Fibroblast of lung (primary cell): ENCODE measurements at regions not wholly inside any gene's neighbourhood (a gene's known extent, or its start where the extent isn't known, plus 50 kb on each side); places are given as distances from the start of the nearest gene placed in this dataset.

ENCODE experiments used
- DNase-seq, 2 donors: peaks; one replicate each; pipeline versions ENCODE4 v3.0.0 to v3.0.0-alpha.2; 2010; ENCODE audit warnings: low read depth in 2 of 2
- H2AFZ ChIP-seq: 2 replicates; pipeline ENCODE4 v1.5.1; 2012; ENCODE audit warnings: low read length, control low read depth, inconsistent platforms
- H3K27ac ChIP-seq: 2 replicates; pipeline ENCODE4 v1.5.1; 2011; ENCODE audit warnings: low read length, control low read depth; ENCODE audit not compliant: insufficient read depth
- H3K27me3 ChIP-seq: 2 replicates; pipeline ENCODE4 v1.5.1; 2011; ENCODE audit warnings: mild to moderate bottlenecking, low read length; ENCODE audit not compliant: control insufficient read depth, insufficient read depth
- H3K36me3 ChIP-seq: 2 replicates; pipeline ENCODE4 v1.5.1; 2011; ENCODE audit warnings: low read length; ENCODE audit not compliant: control insufficient read depth, insufficient read depth
- H3K4me1 ChIP-seq: 2 replicates; pipeline ENCODE4 v1.5.1; 2011; ENCODE audit warnings: low read length; ENCODE audit not compliant: control insufficient read depth, insufficient read depth; ENCODE audit errors: extremely low read depth
- H3K4me2 ChIP-seq: 2 replicates; pipeline ENCODE4 v1.5.1; 2011; ENCODE audit warnings: low read length, control low read depth; ENCODE audit not compliant: insufficient read depth; ENCODE audit errors: extremely low read depth
- H3K4me3 ChIP-seq, 4 experiments: fragments of 200-600 bp in 1 of 4; sonication (generic) in 1 of 4; replicated peaks in 1 of 4; 2 replicates each; pipeline ENCODE4 v1.5.1; 2011 to 2016; ENCODE audit warnings: low read length in 4 of 4, low read depth in 3 of 4, mild to moderate bottlenecking in 3 of 4, control low read depth in 2 of 4, inconsistent platforms in 1 of 4, mixed read lengths in 1 of 4; ENCODE audit not compliant: insufficient read depth in 1 of 4; ENCODE audit errors: control extremely low read depth in 1 of 4
- H3K79me2 ChIP-seq: 2 replicates; pipeline ENCODE4 v1.5.1; 2012; ENCODE audit warnings: mild to moderate bottlenecking, low read length, inconsistent platforms; ENCODE audit not compliant: control insufficient read depth, insufficient read depth
- H3K9ac ChIP-seq: 2 replicates; pipeline ENCODE4 v1.5.1; 2011; ENCODE audit warnings: mild to moderate bottlenecking, low read length, control low read depth; ENCODE audit not compliant: insufficient read depth
- H3K9me3 ChIP-seq: 2 replicates; pipeline ENCODE4 v1.5.1; 2012; ENCODE audit warnings: low read depth, low read length; ENCODE audit not compliant: control insufficient read depth, insufficient read depth
- H4K20me1 ChIP-seq: 2 replicates; pipeline ENCODE4 v1.5.1; 2011; ENCODE audit warnings: low read length; ENCODE audit not compliant: control insufficient read depth, insufficient read depth; ENCODE audit errors: extremely low read depth
- CTCF ChIP-seq, 2 donors: IDR thresholded peaks in 1 of 2; conservative IDR thresholded peaks in 1 of 2; 1 replicate in 1 of 2; 2 replicates in 1 of 2; pipeline ENCODE4 v1.5.1; 2011 to 2012; ENCODE audit warnings: low read length in 2 of 2, control low read depth in 1 of 2, inconsistent platforms in 1 of 2, low read depth in 1 of 2, mild to moderate bottlenecking in 1 of 2
- EZH2 ChIP-seq: IDR thresholded peaks from 2 replicates; pipeline ENCODE4 v1.5.1; 2012; ENCODE audit warnings: low read length, control low read depth, mild to moderate bottlenecking; ENCODE audit errors: missing control alignments

- Histone ChIP-seq H3K9ac (no peak overlapping the region), H3K27me3 (no peaks in the 10 kb centered on the region)
- TF ChIP-seq EZH2 (no peak), CTCF (conservative IDR thresholded peaks at IDR 0.05 in 1 of 2, IDR thresholded peaks at IDR 0.05 in 1 of 2; ENCODE audit: low read depth in 1 of 2, low read length in 2 of 2) (no peak)
Measured at GRCh38 chr5:145446412-145446811, 388.7 kb downstream of the PRELID2 start.

GRCh38 chr5:145445027-145445426, 390.1 kb downstream of the PRELID2 start:
- no peaks in the 10 kb centered on the region for H3K4me1 ChIP-seq
- H4K20me1 ChIP-seq: no peaks in the 10 kb centered on the region
- H3K27ac ChIP-seq: no peak overlapping the region
- TF ChIP-seq EZH2: no peak
- TF ChIP-seq CTCF (conservative IDR thresholded peaks at IDR 0.05 in 1 of 2, IDR thresholded peaks at IDR 0.05 in 1 of 2; ENCODE audit: low read depth in 1 of 2, low read length in 2 of 2): no peak
- H3K9me3 ChIP-seq: no peaks in the 10 kb centered on the region
- no peaks in the 10 kb centered on the region for H3K79me2 ChIP-seq
- no peaks in the 10 kb centered on the region for H3K27me3 ChIP-seq
- no peak for DNase-seq
- no peak overlapping the region for H3K4me3 ChIP-seq
- no peak overlapping the region for H3K9ac ChIP-seq
- no peak overlapping the region for H3K4me2 ChIP-seq
- no peaks in the 10 kb centered on the region for H3K36me3 ChIP-seq
- H2AFZ ChIP-seq: no peak overlapping the region

More at GRCh38 chr5:145446412-145446811, 388.7 kb downstream of the PRELID2 start:
- H3K4me1 ChIP-seq: no peaks in the 10 kb centered on the region
- no peaks in the 10 kb centered on the region for H3K79me2 ChIP-seq
- H3K4me2 ChIP-seq: no peak overlapping the region
- no peaks in the 10 kb centered on the region for H4K20me1 ChIP-seq
- H2AFZ ChIP-seq: no peak overlapping the region
- no peak overlapping the region for H3K4me3 ChIP-seq
- H3K36me3 ChIP-seq: no peaks in the 10 kb centered on the region
- DNase-seq: no peak
- H3K9me3 ChIP-seq: no peaks in the 10 kb centered on the region
- H3K27ac ChIP-seq: no peak overlapping the region

GRCh38 chr5:145443964-145444363, 391.2 kb downstream of the PRELID2 start:
- Histone ChIP-seq H3K27me3 (no peaks in the 10 kb centered on the region), H2AFZ (no peak overlapping the region), H3K4me3 (no peak overlapping the region), H3K36me3 (no peaks in the 10 kb centered on the region), H3K9ac (no peak overlapping the region), H3K4me2 (no peak overlapping the region), H3K9me3 (no peaks in the 10 kb centered on the region), H3K4me1 (no peaks in the 10 kb centered on the region), H3K27ac (no peak overlapping the region), H3K79me2 (no peaks in the 10 kb centered on the region), H4K20me1 (no peaks in the 10 kb centered on the region)
- no peak for TF ChIP-seq EZH2
- no peak for DNase-seq
